Keratinocyte (primary cell): ENCODE measurements at regions not wholly inside any gene's neighbourhood (a gene's known extent, or its start where the extent isn't known, plus 50 kb on each side); places are given as distances from the start of the nearest gene placed in this dataset.

Experiments used
- CTCF ChIP-seq, 3 experiments: IDR thresholded peaks in 1 of 3; conservative IDR thresholded peaks in 1 of 3; optimal IDR thresholded peaks in 1 of 3; 2 replicates in 2 of 3; 3 replicates in 1 of 3; pipeline versions ENCODE3 to v1.5.1; 2011; ENCODE audit warnings: low read length in 3 of 3, mild to moderate bottlenecking in 3 of 3, moderate library complexity in 2 of 3, control low read depth in 1 of 3, inconsistent platforms in 1 of 3; ENCODE audit not compliant: insufficient read depth in 2 of 3; ENCODE audit errors: extremely low read depth in 1 of 3
- EZH2 ChIP-seq: IDR thresholded peaks from one replicate; pipeline ENCODE4 v1.6.1; 2012; ENCODE audit warnings: inconsistent platforms, mild to moderate bottlenecking, low read length, moderate library complexity

- TF ChIP-seq CTCF (optimal IDR thresholded peaks at IDR 0.05 in 1 of 3, IDR thresholded peaks at IDR 0.05 in 1 of 3, conservative IDR thresholded peaks at IDR 0.05 in 1 of 3; ENCODE audit: extremely low read depth in 1 of 3, insufficient read depth in 2 of 3, low read length in 3 of 3) (no peak), EZH2 (no peak)
Measured at GRCh38 chr9:95385521-95385920, 68.0 kb upstream of the FANCC start.
